Stimulated activated CD4-positive, alpha-beta T cell treated with anti-CD3 and anti-CD28 coated beads, Interleukin-12 subunit alpha, Interleukin-12 subunit beta, amount 100 ng/mL, for 24 hours (primary cell): ENCODE measurements at regions not wholly inside any gene's neighbourhood (a gene's known extent, or its start where the extent isn't known, plus 50 kb on each side); places are given as distances from the start of the nearest gene placed in this dataset.

Experiments
- DNase-seq, 2 experiments: peaks; one replicate each; pipeline ENCODE4 v3.0.0-alpha.2; 2020; ENCODE audit warnings: low read depth in 2 of 2

DNA sequence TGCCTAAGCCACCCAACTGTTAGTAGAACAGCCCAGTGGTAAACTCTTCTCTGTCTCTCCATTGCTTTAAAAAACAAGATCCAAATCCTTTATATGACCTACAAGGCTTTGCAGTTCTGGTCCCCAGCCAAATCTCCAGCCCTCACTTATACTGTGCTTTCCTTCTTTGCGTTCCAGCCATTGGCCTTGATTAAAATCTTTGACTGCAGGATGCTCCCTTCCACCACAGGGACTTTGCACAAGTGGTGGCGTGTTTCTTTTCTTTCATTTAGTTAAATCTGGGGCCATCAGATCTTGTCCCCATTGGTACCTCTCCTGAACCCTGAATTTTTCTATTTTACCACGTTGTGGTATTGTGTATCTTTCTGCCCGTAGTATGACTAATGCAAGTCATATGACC lies 183.7 kb downstream of the VRK1 start:
- DNase-seq: no peak

DNA sequence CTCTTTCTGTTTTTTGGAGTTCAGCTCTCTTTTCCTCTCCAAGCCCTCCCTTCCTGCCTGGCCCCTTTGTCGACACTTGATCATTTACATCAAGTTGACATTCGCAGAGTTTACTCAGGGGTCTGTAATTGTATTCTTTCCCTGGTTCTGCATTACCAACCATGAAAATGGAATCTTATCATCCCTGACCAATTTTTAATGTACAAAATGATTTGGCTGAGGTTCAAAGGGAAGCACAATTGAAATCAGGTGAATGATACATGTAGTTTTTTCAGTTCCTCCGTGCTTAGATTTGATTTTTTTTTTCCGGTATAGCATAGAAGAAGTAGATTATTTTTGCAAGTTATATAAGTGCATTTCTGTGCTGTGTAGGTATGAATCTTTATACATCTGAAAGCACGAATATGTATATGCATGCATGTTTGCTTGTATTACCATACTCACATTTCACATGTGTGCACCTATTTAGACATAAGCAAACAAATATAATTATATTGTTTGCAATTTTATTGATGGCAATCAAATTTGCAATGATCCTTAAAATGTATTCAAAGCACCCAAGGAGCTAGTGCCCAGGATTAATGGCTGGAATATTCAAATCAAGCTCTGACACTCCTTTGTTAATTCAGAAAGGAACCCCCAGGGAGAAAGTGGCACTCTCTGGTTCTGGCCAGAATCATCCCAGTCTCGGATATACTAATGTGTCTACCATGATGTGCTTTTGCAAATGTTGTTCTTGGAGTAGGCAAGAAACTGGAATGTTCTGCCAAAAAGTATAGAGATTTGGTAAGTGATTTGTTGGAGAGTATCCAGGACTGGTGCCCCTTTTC lies 189.3 kb downstream of the VRK1 start:
- DNase-seq: no peak

DNA sequence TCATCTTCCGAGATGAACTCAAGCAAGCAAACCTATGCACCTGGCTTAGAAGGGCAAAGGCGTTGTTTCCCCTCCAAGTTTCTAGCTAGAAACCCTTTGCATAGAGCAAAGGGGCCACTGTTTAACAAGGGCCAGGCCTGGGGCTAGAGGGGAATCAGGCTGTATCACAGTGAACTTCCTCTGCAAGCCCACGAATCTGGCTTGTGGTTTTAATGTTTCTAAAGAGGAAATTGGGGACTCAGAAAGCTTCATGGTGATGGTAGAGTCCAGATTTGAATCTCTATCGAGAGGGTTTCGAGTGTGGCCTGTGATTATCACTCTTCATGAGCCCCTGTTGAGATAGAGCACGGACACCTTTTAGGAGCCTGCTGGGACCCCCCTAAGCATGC lies 189.9 kb downstream of the VRK1 start:
- DNase-seq: no peak

DNA sequence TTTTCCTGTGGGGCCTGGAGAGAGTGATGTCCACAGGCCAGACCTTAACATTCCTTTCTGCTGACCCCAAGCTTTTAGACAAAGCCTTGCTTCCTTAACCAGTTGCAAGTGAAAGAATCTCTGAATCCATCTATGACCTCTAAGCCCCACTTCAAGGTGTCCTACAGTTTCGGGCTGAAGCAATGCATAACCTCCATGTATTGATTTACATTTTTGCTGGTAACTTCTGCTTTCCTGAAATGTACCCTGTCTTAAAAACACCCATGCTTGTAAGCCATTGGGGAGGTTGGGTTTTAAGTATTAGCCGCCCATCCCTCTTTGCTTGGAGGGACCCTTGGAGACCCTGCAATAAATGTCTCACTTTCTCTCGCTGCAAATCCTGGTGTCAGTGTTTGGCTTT lies 190.6 kb downstream of the VRK1 start:
- DNase-seq: no peak

DNA sequence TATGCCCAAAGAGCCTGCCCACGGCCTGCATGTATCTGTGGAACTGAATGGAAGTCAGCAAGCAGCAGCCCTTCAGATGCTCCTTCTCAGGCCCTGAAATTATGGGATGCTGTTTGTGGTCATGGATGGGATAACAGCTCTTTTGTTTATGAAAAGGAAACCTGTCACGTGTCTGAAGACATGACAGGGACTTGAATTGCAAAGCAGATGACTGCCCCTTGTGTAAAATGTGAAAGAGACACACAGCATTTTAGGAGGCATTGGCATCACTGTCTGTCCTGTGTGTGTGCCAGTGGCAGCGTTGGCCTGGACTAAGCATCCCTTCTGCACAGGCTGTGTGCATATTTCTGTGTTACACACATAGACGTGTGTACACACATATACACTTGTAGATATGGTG lies 192.1 kb downstream of the VRK1 start:
- no peak for DNase-seq

DNA sequence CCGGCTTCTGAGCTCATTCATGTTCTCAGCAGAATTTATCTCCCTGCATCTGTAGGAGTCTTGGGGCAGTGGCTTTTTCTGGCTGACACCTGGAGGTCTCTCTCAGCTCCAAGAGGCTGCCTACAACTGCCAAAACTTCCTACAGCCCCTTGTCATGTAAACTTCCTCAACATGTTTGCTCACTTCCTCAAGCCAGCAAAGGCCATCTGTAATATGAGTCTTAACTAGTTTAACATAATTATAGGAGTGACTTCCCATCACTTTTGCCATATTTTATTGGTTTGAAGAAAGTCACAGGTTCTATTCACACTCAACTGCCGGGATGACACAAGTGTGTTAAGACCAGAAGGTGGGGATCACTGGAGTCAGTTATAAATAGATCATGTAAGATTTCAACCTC lies 194.0 kb downstream of the VRK1 start:
- DNase-seq: no peak

DNA sequence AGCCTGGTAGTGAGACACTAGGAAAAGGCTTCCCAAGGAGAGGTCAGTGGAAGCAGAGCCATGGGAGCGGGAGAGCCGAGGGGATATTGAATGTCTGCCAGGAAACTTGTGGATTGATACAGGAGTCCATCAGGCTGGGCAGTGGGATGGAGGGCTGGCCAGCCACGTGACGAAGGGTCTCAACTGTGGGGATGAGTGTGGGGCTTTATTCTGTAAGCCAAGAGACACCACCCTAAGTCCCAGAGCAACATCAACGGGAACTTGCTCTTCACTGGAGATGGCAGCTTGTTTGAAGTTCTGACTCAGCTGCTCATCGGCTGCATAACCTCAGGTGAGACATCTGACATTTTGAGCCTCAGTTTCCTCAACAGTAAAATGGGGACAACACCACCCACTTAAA lies 197.8 kb downstream of the VRK1 start:
- no peak for DNase-seq

DNA sequence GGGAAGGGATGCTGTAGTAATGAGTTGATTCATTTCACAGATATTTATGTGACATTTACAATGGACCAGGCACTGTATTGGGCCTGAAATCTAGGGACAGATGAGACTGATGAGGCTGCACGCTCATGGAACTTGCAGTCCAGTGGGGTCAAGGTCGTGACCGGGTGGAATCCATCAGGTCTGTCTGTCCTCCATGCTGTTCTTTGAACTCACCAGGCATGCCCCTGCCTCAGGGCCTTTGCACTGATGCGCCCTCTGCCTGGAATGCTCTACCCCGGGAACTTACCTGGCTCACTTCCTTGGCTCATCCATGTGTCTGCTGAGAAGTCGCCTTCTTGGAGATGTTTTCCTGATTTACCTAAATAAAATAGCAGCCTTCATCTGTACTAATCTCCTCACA lies 200.1 kb downstream of the VRK1 start:
- no peak for DNase-seq

DNA sequence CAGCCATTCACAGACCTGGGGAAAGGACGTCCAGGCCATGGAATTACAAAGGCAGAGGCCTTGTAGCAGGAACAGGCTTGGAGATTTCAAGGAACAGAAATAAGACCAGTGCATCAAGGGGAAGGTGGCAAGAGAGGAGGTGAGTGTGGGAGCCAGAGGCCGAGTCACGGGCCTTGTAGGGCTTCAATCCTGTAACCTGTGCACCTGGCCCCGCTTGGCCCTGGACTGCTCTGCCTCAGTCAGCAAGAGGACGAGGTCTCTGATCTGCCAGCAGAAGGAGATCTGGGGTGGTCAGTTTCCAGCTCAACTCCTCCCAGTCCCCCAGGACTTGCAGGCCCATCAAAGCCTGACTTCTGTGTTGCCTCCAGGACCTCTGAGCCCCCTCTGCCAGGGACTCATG lies 200.8 kb downstream of the VRK1 start:
- no peak for DNase-seq

DNA sequence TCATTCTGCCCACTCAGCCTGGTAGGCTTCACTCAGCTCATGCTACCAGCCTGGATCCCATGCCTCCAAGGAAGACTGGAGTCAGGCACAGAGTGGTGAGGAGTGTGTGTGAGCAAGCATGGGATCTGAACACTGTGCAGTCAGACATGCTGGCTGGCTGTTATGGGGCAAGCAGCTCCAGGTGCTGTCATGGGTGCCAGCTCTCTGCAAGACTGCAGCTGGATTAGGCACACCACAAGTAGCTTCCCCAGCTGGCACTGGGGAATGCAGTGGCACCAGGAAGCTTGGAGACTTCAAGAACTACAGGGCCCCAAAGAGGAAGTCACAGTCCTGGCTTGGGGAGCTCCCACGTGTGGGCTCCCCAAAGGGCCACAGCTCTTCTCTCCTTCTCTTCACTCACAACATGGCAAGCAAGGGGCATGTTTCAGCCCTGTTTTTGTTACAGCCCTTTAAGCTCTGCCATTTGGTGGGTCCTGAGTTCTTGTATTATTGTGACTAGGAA lies 202.5 kb downstream of the VRK1 start:
- no peak for DNase-seq

DNA sequence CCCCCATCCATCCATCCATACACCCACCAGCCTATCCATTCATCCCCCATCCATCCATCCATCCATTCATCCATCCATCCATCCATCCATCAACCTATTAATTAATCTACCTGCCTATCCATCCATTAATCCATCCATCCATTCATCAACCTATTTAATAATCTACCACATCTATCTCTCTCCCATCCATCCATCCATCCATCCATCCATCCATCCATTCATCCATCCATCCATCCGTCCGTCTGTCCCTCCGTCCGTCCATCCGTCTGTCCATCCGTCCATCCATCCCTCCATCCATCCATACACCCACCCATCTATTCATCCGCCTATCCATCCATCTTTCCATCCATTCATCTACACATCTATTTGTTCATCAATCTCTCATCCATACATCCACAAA lies 205.3 kb downstream of the VRK1 start:
- DNase-seq: no peak

DNA sequence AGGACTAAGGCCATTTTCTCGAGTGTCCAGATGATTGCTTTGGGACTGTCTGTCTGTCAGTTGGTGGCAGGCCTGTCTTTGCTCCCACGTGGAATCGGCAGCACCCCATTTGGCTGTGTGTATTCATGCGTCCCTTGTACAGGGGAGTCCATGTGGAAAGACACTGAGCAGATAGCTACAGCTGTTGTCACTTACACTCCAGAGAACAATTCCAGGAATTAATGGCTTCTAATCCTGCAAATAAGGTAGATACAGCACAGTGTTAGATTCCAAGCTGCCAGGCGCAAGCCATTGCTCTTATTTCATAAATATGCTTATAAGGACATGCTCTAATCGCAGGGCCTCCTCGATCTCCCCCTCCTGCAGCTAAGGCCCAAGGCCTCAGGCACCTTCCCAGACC lies 208.8 kb downstream of the VRK1 start:
- no peak for DNase-seq

DNA sequence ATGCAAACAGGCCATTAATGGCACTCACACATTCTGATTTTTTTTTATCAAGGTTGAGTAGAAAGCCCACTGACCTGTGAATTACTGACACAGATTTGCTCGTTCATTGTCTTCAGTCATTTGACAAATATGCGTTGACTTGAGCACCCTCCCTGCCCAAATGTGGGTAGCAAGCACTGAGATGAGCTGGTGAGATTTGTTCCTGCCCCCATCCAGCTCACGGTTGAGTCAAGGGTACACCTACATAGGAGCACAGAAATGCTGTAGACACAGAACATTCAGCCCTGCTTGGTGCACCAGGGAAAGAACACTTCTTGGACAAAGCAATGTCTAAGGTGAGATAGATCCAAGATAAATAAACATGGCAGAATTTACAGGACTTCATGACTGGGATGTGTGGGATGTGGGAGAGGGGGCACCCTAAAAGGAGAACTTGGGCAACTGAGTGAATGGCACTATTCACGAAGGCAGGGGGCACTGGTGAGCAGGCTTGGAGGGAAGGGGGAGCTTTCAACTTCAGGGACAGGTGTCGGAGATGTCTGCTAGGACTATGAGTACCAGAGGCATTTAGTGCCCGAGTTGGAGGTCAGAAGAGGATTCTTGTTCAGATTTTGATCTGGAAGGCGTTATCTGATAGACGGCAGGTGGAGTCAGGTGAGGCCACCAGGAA lies 213.4 kb downstream of the VRK1 start:
- no peak for DNase-seq

DNA sequence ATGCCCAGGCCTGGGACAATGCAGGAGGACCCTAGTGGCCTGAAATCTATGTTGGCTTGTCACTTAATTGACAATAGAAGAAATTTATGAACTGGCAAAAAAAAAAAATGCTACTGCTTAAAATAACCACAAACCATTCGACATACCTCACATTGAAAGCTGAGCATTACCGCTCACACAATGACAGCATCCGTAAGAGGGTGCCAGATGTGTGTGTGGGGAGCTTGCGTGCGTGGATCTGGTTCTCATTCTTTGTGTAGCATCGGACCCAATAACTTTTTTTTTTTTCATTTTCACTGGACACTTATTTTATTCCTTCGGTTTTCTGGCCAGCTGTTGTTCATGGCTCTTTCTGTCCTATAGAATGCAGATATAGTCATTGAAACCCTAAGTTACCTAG lies 216.7 kb downstream of the VRK1 start:
- no peak for DNase-seq

DNA sequence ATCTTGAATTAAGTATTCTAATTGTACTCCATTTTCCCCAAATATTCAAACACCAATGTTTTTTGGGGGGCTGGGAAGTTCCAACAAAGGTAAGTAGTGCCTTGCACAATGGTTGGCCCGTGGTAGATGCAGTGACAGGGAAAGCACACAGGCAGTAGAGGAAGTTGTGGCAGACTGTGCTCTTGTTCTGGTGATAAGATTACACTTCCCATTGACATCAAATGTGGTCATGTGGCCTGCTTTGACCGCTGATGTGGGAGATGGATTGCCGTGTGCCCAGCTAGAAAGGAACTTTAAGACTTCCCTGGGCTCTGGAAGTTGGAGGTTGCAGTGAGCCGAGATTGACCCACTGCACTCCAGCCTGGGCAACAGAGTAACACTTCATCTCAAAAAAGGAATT lies 223.8 kb downstream of the VRK1 start:
- DNase-seq: no peak

DNA sequence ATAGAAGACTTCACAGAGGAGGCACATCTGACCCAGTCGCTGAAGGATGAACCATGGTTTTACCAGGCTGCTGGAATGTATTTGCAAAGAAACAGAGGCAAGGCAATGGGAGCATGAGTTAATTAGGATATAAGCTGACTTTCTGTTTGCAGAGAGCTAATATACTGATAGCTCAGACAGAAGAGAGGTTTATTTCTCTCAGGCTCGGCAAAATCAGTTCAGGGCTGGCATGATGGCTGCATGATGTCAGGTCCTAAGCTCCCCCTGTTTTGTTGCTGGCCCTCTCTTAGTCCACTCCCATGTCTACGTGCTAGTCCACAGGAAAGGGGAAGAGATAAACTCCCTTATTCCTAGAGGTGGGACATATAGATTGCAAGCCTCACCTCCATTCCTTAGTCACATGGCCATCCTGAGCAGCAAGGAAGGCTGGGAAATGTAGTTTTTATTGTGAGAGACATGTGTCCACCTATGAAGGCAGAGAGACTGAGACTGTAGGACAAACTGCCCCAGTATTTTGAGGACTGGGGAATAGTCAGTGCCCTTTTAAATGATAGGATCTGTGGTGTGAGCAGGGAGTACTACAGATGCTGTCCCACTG lies 224.5 kb downstream of the VRK1 start:
- DNase-seq: no peak

DNA sequence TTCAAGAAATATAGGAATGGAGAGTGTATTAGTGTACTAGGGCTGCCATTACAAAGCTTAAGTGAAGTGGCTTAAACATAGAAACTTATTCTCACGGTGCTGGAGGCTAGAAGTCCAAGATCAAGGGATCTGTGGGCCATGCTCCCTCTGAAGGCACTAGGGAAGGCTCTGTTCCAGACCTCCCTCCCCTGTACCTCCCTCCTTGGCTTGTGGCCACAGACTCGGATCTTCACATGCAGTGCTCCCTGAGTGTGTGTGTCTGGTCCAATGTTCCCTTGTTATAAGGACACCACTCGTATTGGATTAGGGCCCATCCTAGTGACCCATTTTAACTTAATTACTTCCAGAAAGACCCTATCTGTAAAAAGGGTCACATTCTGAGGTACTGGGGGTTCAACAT lies 225.6 kb downstream of the VRK1 start:
- no peak for DNase-seq

DNA sequence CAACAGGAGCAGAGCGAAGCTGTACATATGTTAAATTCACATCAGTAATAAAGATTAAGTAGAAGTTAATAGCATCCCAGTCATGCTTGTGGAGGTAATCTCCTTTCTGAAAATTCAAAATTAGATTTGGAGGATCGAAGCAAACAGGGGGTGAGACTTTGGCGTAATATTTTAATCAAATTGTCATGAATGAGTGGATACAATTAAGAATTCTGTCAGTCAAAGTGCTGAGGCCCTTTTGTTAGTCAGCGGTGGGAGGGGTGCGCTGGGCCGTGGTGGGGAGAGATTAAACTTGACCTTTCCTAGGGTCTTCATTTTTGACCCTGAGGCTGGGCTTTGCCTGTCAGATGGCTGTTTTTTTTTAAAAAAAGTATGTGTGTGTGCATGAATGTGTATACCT lies 226.7 kb downstream of the VRK1 start:
- no peak for DNase-seq

DNA sequence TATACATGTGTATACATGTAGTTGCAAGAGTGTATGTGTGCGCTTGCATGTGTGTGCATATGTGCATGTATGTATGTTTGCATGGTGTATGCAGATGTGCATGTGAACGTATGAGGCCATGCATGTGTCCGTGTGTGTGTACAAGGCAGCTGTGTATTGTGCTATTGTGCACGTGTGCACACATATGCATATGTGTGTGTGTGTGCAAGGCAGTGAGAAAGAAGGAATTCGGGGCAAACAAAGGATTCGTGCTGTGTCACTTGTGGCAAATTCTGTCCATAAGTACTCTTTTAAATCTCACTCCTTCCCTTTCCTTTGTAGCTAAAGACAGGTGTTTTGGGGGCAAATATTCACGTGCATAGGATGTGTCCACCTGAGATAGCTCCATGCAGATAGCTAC lies 227.1 kb downstream of the VRK1 start:
- DNase-seq: no peak

DNA sequence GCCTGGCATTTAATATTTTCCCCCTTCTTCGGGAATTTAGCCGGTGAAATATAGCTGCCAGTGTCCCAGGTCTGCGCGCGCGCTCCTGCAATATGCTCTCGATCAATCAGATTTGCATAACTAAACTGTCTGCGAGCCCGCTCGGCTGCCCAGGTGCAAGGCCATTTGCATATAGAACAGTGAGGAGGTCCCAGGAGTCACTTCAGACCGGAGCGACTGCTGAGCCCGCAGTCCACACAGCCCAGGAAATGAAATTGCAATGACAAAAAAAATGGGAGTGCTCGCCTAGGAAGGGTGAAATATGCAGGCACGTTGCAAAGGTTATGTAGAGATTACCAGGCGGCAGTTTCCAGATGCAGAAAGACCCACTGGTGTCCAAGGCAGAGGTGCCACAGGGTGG lies 228.5 kb downstream of the VRK1 start:
- DNase-seq: no peak

DNA sequence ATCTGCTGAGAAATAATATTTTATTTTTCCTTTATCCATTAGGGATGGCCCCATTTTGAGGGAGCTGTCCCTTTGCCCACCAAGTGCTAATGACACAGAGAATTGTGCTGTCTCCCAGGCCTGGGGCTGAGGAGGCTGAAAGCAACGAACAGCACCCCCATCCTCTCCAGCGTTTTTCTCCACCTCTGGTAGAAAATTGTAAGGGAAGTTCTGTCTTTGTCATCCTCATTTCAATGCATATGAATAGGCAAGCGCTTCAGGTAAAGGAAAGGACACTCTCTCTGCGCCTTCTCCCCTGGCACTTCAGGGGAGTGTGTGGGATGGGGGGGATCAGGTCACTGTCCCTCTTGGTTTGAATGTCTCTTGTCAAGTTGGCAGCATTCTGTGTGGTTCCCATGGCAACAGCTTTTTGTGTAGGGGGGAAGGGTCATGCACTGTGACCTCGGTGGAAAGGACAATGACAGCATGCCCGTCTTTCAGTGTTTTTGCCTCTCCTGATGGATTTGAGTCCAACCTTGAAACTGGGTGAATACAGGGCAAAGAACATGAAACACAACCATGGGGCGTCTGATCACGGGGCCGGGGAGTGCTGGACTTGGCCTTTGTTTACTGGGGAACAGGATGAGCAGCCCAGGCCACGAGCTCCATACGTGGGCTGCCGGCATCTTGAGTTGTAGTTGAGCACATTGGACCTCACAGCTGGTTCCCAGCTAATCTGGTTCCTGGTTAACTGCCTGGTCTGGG lies 230.2 kb downstream of the VRK1 start:
- DNase-seq: no peak

DNA sequence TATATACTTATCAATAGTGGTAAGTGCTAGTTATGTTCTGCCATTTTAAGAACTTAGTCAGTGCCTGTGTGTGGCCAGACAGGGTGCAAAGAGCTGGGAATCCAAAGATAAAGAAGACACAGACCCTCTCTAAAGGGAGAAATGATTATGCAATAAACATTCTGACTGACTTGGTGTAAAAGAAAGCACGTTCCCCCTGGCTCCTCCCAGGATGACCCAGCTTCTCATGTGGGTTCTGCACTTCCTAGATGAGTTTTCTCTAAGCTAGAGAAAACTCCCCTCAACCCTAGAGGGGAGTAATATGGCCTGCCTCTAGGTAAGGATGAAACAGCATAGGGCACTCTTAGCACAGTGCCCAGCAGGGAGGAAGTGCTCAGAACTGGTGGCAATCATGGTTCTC lies 231.2 kb downstream of the VRK1 start:
- DNase-seq: no peak
